ENCODE measurements at regions not wholly inside any gene's neighbourhood (a gene's known extent, or its start where the extent isn't known, plus 50 kb on each side); places are given as distances from the start of the nearest gene placed in this dataset.

DNA sequence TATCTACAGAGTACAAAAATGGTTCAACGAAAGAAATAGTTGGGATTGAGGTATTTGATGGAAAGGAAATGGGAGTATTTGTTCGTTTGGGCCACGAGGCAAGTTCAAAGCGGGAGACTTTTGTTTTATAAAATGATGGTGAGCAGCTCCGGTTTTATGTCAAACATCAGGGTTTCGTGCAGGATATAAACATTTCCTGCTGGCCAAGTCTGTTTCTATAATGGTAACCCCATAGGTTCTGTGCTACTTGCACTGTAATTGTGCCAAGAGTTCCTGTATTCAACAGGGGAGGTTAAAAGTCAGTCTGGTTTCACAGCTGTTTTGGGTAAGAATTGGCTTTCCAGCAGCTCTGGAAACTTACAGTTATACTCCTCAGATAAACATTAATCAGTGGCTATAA lies 290.3 kb upstream of the NRIP1 start:
- DNase-seq (ENCODE audit: low read depth): no peak
- no peak for TF ChIP-seq CTCF (IDR thresholded peaks at IDR 0.05; ENCODE audit: control insufficient read depth, extremely low read depth, insufficient read depth)
- H3K4me3 ChIP-seq (ENCODE audit: low read depth, low read length): no peak overlapping the region

- no peak overlapping the region for H3K4me3 ChIP-seq (ENCODE audit: low read depth, low read length)
- no peak for TF ChIP-seq CTCF (IDR thresholded peaks at IDR 0.05; ENCODE audit: control insufficient read depth, extremely low read depth, insufficient read depth)
Measured at GRCh38 chr21:15359251-15359650, 294.5 kb upstream of the NRIP1 start.

GRCh38 chr21:15362458-15362857 lies 297.7 kb upstream of the NRIP1 start:
- TF ChIP-seq CTCF (IDR thresholded peaks at IDR 0.05; ENCODE audit: control insufficient read depth, extremely low read depth, insufficient read depth): no peak
- DNase-seq (ENCODE audit: low read depth): no peak
- H3K4me3 ChIP-seq (ENCODE audit: low read depth, low read length): no peak overlapping the region

More at GRCh38 chr21:15359251-15359650, 294.5 kb upstream of the NRIP1 start:
- DNase-seq (ENCODE audit: low read depth): no peak

GRCh38 chr21:15363921-15364320 lies 299.1 kb upstream of the NRIP1 start:
- no peak overlapping the region for H3K4me3 ChIP-seq (ENCODE audit: low read depth, low read length)
- DNase-seq (ENCODE audit: low read depth): no peak
- TF ChIP-seq CTCF (IDR thresholded peaks at IDR 0.05; ENCODE audit: control insufficient read depth, extremely low read depth, insufficient read depth): no peak

DNA sequence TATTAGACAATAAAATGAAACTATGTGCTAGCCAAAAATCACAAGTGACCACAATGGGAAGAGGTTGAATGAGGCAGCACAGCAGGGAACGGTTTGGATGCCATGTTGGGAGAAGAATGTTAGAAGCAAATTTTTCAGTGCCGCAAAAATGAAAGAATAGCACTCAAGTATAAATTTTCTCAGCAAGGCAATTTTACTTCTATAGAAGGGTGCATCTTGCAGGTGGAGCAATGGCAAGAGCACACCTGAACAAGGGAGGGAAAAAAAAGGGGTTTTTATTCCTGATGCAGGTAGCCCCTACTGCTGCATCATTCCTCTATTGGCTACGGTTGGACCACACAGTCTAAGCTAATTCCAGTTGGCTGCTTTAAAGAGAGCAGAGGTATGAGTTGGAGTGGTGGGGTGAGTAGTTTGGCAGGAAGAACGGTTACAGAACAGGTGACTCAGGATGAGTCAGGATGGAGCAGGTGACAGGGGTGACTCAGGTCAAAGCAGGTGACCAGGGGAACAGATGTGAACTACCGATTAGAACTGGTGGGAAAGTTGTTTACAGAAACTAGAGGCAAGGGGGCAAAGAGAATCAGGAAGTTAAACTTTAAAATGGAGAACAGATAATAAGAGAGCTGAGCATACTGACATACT lies 301.1 kb upstream of the NRIP1 start:
- no peak overlapping the region for H3K4me3 ChIP-seq (ENCODE audit: low read depth, low read length)
- DNase-seq (ENCODE audit: low read depth): no peak
- TF ChIP-seq CTCF (IDR thresholded peaks at IDR 0.05; ENCODE audit: control insufficient read depth, extremely low read depth, insufficient read depth): no peak

- no peak overlapping the region for H3K4me3 ChIP-seq (ENCODE audit: low read depth, low read length)
- TF ChIP-seq CTCF (IDR thresholded peaks at IDR 0.05; ENCODE audit: control insufficient read depth, extremely low read depth, insufficient read depth): no peak
Measured at GRCh38 chr21:15366555-15366954, 301.8 kb upstream of the NRIP1 start.

DNA sequence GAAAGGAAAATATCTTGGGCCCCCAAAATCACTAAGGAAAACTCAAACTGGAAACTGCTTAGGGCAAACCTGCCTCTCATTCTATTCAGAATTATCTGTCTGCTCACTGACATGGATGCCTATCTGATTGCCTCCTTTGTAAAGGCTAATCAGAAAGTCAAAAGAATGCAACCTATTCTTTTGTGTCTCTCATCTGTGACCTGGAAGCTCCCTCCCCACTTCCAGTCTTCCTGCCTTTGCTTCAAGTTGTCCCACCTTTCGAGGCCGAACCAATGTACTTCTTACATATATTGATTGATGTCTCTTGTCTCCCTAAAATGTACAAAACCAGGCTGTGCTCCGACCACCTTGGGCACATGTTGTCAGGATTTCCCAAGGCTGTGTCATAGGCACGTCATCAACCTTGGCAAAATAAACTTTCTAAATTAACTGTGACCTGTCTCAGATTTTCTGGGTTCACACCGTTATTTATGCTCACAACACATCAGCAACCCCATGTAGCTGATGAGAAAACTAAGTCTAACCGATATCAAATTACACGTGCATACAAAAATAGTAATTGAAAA lies 302.3 kb upstream of the NRIP1 start:
- no peak for TF ChIP-seq CTCF (IDR thresholded peaks at IDR 0.05; ENCODE audit: control insufficient read depth, extremely low read depth, insufficient read depth)
- H3K4me3 ChIP-seq (ENCODE audit: low read depth, low read length): no peak overlapping the region
- no peak for DNase-seq (ENCODE audit: low read depth)

More at GRCh38 chr21:15366555-15366954, 301.8 kb upstream of the NRIP1 start:
- no peak for DNase-seq (ENCODE audit: low read depth)
